ENCODE measurements at regions not wholly inside any gene's neighbourhood (a gene's known extent, or its start where the extent isn't known, plus 50 kb on each side); places are given as distances from the start of the nearest gene placed in this dataset.
"Not testable (repeated sequence)": the region's sequence is repeated elsewhere in the genome, so short reads cannot be mapped to it uniquely, and the experiment has no call there.

GRCh38 chr9:62912278-62912677, 1722.4 kb downstream of the SPATA31A7 start:
- TF ChIP-seq TAF1 (IDR thresholded peaks at IDR 0.05; ENCODE audit: borderline replicate concordance, low read depth, low read length); POLR2AphosphoS5 (IDR thresholded peaks at IDR 0.05; ENCODE audit: low read depth, low read length); POLR2A (IDR thresholded peaks at IDR 0.05; ENCODE audit: low read depth, low read length): not testable (repeated sequence)
